ENCODE measurements at regions not wholly inside any gene's neighbourhood (a gene's known extent, or its start where the extent isn't known, plus 50 kb on each side); places are given as distances from the start of the nearest gene placed in this dataset.

DNA sequence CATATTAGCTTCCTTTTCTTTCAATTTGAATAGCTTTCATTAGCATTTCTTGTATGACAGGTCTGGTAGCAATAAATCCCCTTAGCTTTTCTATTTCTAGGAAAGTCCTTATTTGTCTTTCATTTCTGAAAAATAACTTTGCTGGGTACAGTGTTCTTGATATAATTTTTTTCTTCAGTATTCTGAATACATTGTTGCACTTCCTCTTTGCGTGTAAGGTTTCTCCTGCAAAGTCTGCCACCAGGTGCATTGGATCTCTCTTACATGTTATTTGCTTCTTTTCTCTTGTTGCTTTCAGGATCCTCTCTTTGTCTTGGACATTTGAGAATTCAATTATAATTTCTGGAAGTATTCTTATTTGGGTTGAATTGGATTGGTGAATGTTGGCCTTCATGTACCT is 663.7 kb downstream of the GRXCR1 start:
- no peak for TF ChIP-seq POLR2A (IDR thresholded peaks at IDR 0.05)
- TF ChIP-seq, protein P1, sequence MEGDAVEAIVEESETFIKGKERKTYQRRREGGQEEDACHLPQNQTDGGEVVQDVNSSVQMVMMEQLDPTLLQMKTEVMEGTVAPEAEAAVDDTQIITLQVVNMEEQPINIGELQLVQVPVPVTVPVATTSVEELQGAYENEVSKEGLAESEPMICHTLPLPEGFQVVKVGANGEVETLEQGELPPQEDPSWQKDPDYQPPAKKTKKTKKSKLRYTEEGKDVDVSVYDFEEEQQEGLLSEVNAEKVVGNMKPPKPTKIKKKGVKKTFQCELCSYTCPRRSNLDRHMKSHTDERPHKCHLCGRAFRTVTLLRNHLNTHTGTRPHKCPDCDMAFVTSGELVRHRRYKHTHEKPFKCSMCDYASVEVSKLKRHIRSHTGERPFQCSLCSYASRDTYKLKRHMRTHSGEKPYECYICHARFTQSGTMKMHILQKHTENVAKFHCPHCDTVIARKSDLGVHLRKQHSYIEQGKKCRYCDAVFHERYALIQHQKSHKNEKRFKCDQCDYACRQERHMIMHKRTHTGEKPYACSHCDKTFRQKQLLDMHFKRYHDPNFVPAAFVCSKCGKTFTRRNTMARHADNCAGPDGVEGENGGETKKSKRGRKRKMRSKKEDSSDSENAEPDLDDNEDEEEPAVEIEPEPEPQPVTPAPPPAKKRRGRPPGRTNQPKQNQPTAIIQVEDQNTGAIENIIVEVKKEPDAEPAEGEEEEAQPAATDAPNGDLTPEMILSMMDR (IDR thresholded peaks at IDR 0.05), result no peak
